GM12874 (cell line): ENCODE measurements at regions not wholly inside any gene's neighbourhood (a gene's known extent, or its start where the extent isn't known, plus 50 kb on each side); places are given as distances from the start of the nearest gene placed in this dataset.

Source experiments
- CTCF ChIP-seq: IDR thresholded peaks from 2 replicates; pipeline ENCODE4 v1.5.1; 2011; ENCODE audit warnings: low read depth, mild to moderate bottlenecking, control low read depth, low read length, moderate library complexity; ENCODE audit not compliant: insufficient read depth

GRCh38 chr6:4297348-4297747 is 162.0 kb upstream of the ECI2 start:
- no peak for TF ChIP-seq CTCF

GRCh38 chr6:4296552-4296951 is 161.2 kb upstream of the ECI2 start:
- TF ChIP-seq CTCF = no peak

GRCh38 chr6:4295783-4296155 is 160.4 kb upstream of the ECI2 start:
- no peak for TF ChIP-seq CTCF

- no peak for TF ChIP-seq CTCF
These were observed 159.8 kb upstream of the ECI2 start for GRCh38 chr6:4295058-4295782.

- TF ChIP-seq CTCF = no peak
These were observed 159.3 kb upstream of the ECI2 start for GRCh38 chr6:4294636-4295035.

- no peak for TF ChIP-seq CTCF
These were observed 156.4 kb upstream of the ECI2 start for GRCh38 chr6:4291453-4292403.

- TF ChIP-seq CTCF = no peak
These were observed 154.5 kb upstream of the ECI2 start for GRCh38 chr6:4289770-4290320.
